Lung (tissue), 11 donors: ENCODE measurements at regions not wholly inside any gene's neighbourhood (a gene's known extent, or its start where the extent isn't known, plus 50 kb on each side); places are given as distances from the start of the nearest gene placed in this dataset.

Source experiments
- ATAC-seq: fragments of 200-7000 bp; cut with Tn5 transposase; one replicate; pipeline ENCODE4 v1.9.1; 2020; ENCODE audit warnings: moderate number of reproducible peaks; ENCODE audit not compliant: insufficient read depth, low FRiP score
- DNase-seq, 3 donors: peaks; one replicate each; pipeline ENCODE4 v3.0.0-alpha.2; 2013 to 2017
- H3K27ac ChIP-seq, 2 donors: one replicate each; pipeline ENCODE4 v1.5.1; 2013; ENCODE audit warnings: mild to moderate bottlenecking in 2 of 2, moderate library complexity in 2 of 2, control low read depth in 1 of 2, inconsistent platforms in 1 of 2, low read depth in 1 of 2, low read length in 1 of 2
- H3K27me3 ChIP-seq, 3 donors: one replicate each; pipeline ENCODE4 v1.5.1; 2013; ENCODE audit warnings: low read length in 2 of 3; ENCODE audit not compliant: control insufficient read depth in 3 of 3, insufficient read depth in 3 of 3
- H3K36me3 ChIP-seq, 4 donors: one replicate each; pipeline ENCODE4 v1.5.1; 2013; ENCODE audit warnings: low read length in 4 of 4, mild to moderate bottlenecking in 1 of 4, moderate library complexity in 1 of 4; ENCODE audit not compliant: control insufficient read depth in 4 of 4, insufficient read depth in 4 of 4
- H3K4me1 ChIP-seq, 5 donors: one replicate each; pipeline ENCODE4 v1.5.1; 2013; ENCODE audit warnings: low read length in 5 of 5, mild to moderate bottlenecking in 2 of 5, moderate library complexity in 1 of 5; ENCODE audit not compliant: control insufficient read depth in 5 of 5, insufficient read depth in 5 of 5
- H3K4me3 ChIP-seq: one replicate; pipeline ENCODE4 v1.5.1; 2013; ENCODE audit warnings: mild to moderate bottlenecking, control low read depth, moderate library complexity
- H3K9ac ChIP-seq, 2 donors: one replicate each; pipeline ENCODE4 v1.5.1; 2013; ENCODE audit warnings: low read length in 2 of 2, control low read depth in 1 of 2; ENCODE audit not compliant: insufficient read depth in 1 of 2
- H3K9me3 ChIP-seq, 4 donors: one replicate each; pipeline ENCODE4 v1.5.1; 2013; ENCODE audit warnings: low read length in 3 of 4, mild to moderate bottlenecking in 1 of 4, moderate library complexity in 1 of 4; ENCODE audit not compliant: control insufficient read depth in 4 of 4, insufficient read depth in 3 of 4
- WGBS, 2 donors: extraction: QIAGEN DNeasy Blood & Tissue Kit; methylation state at CpG; one replicate each; pipeline ENCODE4 v1.1.7; 2013; 5-methylcytosine and 5-hydroxymethylcytosine counted together
- TF ChIP-seq, protein P1 (sequence below): IDR thresholded peaks from 2 replicates; pipeline ENCODE4 v1.5.1; 2012; ENCODE audit warnings: mild to moderate bottlenecking; ENCODE audit errors: control extremely low read depth, extremely low read depth
- donor health status: control.
- donor health status: control.
- donor health status: Bipolar disorder and iron deficiency.
- donor health status: healthy.
- donor health status: DM: yes; HTN: yes; CAD: no.

- H3K4me1 ChIP-seq = no peaks in the 10 kb centered on the region
- peaks cover 0 to 2% (median 0%) of the 10 kb centered on the region in 4 donors for H3K9me3 ChIP-seq
- H3K36me3 ChIP-seq = no peaks in the 10 kb centered on the region
- DNase-seq = no peak
- ATAC-seq = no peak
- H3K9ac ChIP-seq = no peak overlapping the region
- H3K4me3 ChIP-seq = no peak overlapping the region
- H3K27ac ChIP-seq = no peak overlapping the region
- no peaks in the 10 kb centered on the region for H3K27me3 ChIP-seq
- TF ChIP-seq, protein P1, sequence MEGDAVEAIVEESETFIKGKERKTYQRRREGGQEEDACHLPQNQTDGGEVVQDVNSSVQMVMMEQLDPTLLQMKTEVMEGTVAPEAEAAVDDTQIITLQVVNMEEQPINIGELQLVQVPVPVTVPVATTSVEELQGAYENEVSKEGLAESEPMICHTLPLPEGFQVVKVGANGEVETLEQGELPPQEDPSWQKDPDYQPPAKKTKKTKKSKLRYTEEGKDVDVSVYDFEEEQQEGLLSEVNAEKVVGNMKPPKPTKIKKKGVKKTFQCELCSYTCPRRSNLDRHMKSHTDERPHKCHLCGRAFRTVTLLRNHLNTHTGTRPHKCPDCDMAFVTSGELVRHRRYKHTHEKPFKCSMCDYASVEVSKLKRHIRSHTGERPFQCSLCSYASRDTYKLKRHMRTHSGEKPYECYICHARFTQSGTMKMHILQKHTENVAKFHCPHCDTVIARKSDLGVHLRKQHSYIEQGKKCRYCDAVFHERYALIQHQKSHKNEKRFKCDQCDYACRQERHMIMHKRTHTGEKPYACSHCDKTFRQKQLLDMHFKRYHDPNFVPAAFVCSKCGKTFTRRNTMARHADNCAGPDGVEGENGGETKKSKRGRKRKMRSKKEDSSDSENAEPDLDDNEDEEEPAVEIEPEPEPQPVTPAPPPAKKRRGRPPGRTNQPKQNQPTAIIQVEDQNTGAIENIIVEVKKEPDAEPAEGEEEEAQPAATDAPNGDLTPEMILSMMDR = no peak
- 77 to 81% methylated on average over 4 of the region's 4 CpGs for WGBS, 2 donors
These were observed 57.7 kb upstream of the UGT2B7 start for GRCh38 chr4:69038582-69038981.

DNA sequence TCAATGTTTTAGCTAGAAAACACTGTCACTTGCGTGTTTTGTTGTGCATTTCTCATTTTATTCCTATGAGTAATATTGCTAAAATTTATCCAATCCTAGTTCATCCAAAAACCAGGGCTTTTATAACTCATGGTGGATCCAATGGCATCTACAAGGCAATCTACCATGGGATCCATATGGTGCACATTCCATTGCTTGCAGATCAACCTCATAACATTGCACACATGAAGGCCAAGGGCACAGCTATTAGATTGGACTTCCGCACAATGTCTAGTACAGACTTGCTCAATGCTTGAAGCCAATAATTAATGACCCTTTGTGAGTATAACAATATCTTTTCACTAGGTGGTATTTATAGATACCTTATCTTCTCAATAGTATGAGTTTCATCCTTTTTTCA lies 57.2 kb upstream of the UGT2B7 start:
- 92% methylated on average over 2 of the region's 2 CpGs for WGBS, 2 donors
- Histone ChIP-seq H3K27me3 (no peaks in the 10 kb centered on the region), H3K27ac (no peak overlapping the region), H3K9ac (no peak overlapping the region), H3K4me1 (no peaks in the 10 kb centered on the region), H3K36me3 (no peaks in the 10 kb centered on the region), H3K4me3 (no peak overlapping the region), H3K9me3 (peaks cover 0 to 2% (median 0%) of the 10 kb centered on the region in 4 donors)
- TF ChIP-seq, protein P1 = no peak
- no peak for ATAC-seq
- DNase-seq = no peak

DNA sequence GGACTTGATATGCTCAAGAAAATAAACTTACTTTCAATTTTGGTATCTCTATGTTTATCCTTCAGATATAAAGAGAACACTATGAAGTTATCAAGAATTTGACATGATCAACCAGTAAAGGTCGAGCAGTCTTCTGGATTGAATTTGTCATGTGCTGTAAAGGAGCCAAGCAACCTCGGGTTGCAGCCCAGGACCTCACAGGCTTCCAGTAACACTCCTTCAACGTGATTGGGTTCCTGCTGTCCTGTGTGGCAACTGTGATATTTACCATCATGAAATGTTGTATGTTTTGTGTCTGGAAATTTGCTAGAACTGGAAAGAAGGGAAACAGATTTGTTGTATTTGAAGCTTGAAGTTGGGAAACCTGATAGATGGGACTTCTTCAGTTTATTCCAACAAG lies 52.0 kb upstream of the UGT2B7 start:
- no peaks in the 10 kb centered on the region for H3K27me3 ChIP-seq
- TF ChIP-seq, protein P1 = no peak
- no peak overlapping the region for H3K4me3 ChIP-seq
- no peaks in the 10 kb centered on the region for H3K36me3 ChIP-seq
- no peaks in the 10 kb centered on the region for H3K4me1 ChIP-seq
- peaks cover 0 to 2% (median 0%) of the 10 kb centered on the region in 4 donors for H3K9me3 ChIP-seq
- no peak overlapping the region for H3K27ac ChIP-seq
- H3K9ac ChIP-seq = no peak overlapping the region
- ATAC-seq (no peak), DNase-seq (no peak)
- WGBS, 2 donors = 64 to 73% methylated on average over 3 of the region's 3 CpGs
